ENCODE measurements at regions not wholly inside any gene's neighbourhood (a gene's known extent, or its start where the extent isn't known, plus 50 kb on each side); places are given as distances from the start of the nearest gene placed in this dataset.

DNA sequence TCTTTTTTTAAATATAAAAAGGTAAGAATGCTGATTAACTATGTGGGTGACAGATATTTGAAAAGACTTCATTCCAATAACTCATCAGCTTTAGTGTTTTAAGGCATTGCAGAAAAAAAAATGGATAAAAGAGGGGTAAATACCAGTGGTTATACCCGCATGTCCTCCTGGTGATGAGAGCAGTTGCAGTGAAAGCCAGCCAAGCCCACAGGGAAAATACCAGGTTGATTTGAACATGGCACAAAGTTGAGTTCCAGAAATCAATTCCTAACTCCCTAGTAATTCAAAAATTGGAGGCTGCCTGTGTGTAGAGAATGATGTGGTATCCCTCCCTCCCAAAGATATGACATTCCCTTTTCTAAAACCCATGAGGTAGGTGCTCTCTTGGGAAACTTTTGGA lies 453.2 kb upstream of the SOX9 start:
- TF ChIP-seq, protein P1, sequence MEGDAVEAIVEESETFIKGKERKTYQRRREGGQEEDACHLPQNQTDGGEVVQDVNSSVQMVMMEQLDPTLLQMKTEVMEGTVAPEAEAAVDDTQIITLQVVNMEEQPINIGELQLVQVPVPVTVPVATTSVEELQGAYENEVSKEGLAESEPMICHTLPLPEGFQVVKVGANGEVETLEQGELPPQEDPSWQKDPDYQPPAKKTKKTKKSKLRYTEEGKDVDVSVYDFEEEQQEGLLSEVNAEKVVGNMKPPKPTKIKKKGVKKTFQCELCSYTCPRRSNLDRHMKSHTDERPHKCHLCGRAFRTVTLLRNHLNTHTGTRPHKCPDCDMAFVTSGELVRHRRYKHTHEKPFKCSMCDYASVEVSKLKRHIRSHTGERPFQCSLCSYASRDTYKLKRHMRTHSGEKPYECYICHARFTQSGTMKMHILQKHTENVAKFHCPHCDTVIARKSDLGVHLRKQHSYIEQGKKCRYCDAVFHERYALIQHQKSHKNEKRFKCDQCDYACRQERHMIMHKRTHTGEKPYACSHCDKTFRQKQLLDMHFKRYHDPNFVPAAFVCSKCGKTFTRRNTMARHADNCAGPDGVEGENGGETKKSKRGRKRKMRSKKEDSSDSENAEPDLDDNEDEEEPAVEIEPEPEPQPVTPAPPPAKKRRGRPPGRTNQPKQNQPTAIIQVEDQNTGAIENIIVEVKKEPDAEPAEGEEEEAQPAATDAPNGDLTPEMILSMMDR (conservative IDR thresholded peaks at IDR 0.05; ENCODE audit: low read length), result no peak
- no peak for TF ChIP-seq EZH2phosphoT487 (IDR thresholded peaks at IDR 0.05; ENCODE audit: borderline replicate concordance)

All from Loucy (cell line).